Naive B cell (primary cell): ENCODE measurements at regions not wholly inside any gene's neighbourhood (a gene's known extent, or its start where the extent isn't known, plus 50 kb on each side); places are given as distances from the start of the nearest gene placed in this dataset.

Experiments
- ATAC-seq, 2 donors: fragments of 150-1000 bp; cut with Tn5 transposase; 2 replicates each; pipeline ENCODE4 v1.10.0; 2021; ENCODE audit warnings: low read depth in 2 of 2, mild to moderate bottlenecking in 2 of 2, moderate library complexity in 2 of 2
- DNase-seq: peaks from one replicate; pipeline ENCODE4 v3.0.0; 2022
- H3K27ac Mint-ChIP-seq, 6 donors: one replicate each; pipeline ENCODE4 v1.8.0; 2020 to 2022; ENCODE audit warnings: mild to moderate bottlenecking in 6 of 6, mixed read lengths in 6 of 6, moderate library complexity in 5 of 6, inconsistent platforms in 2 of 6
- H3K27me3 Mint-ChIP-seq, 3 donors: one replicate each; pipeline ENCODE4 v1.8.0; 2021 to 2022; ENCODE audit warnings: mixed read lengths in 3 of 3, mild to moderate bottlenecking in 1 of 3
- H3K36me3 Mint-ChIP-seq, 2 donors: one replicate each; pipeline ENCODE4 v1.8.0; 2020 to 2022; ENCODE audit warnings: mixed read lengths in 2 of 2, inconsistent platforms in 1 of 2, mild to moderate bottlenecking in 1 of 2
- H3K4me1 Mint-ChIP-seq, 3 donors: one replicate each; pipeline ENCODE4 v1.8.0; 2020 to 2022; ENCODE audit warnings: mixed read lengths in 3 of 3, inconsistent platforms in 1 of 3, mild to moderate bottlenecking in 1 of 3, moderate library complexity in 1 of 3
- H3K4me3 Mint-ChIP-seq, 8 donors: one replicate each; pipeline ENCODE4 v1.8.0; 2020 to 2022; ENCODE audit warnings: mild to moderate bottlenecking in 8 of 8, mixed read lengths in 8 of 8, moderate library complexity in 8 of 8, inconsistent platforms in 2 of 8
- H3K9me3 Mint-ChIP-seq, 7 donors: one replicate each; pipeline ENCODE4 v1.8.0; 2020 to 2022; ENCODE audit warnings: mixed read lengths in 7 of 7, mild to moderate bottlenecking in 5 of 7, inconsistent platforms in 2 of 7, moderate library complexity in 1 of 7

- ATAC-seq (no peak), DNase-seq (no peak)
- Mint-ChIP-seq H3K4me1 (no peaks in the 10 kb centered on the region), H3K9me3 (peaks cover 0 to 10% (median 0%) of the 10 kb centered on the region in 7 donors), H3K27me3 (peaks cover 16 to 26% (median 26%) of the 10 kb centered on the region in 3 donors), H3K27ac (no peak overlapping the region), H3K4me3 (no peak overlapping the region), H3K36me3 (no peaks in the 10 kb centered on the region)
These were observed 685.4 kb downstream of the BRD1 start for GRCh38 chr22:49142296-49142695.

GRCh38 chr22:49141761-49142160, 685.9 kb downstream of the BRD1 start:
- H3K27me3 Mint-ChIP-seq, result peaks cover 19 to 30% (median 26%) of the 10 kb centered on the region in 3 donors
- H3K36me3 Mint-ChIP-seq, result no peaks in the 10 kb centered on the region
- DNase-seq (no peak), ATAC-seq (no peak)
- no peak overlapping the region for H3K27ac Mint-ChIP-seq
- peaks cover 0 to 10% (median 0%) of the 10 kb centered on the region in 7 donors for H3K9me3 Mint-ChIP-seq
- H3K4me1 Mint-ChIP-seq, result no peaks in the 10 kb centered on the region
- no peak overlapping the region for H3K4me3 Mint-ChIP-seq

- H3K4me1 Mint-ChIP-seq, result no peaks in the 10 kb centered on the region
- ATAC-seq (no peak), DNase-seq (no peak)
- H3K9me3 Mint-ChIP-seq, result peaks cover 0 to 10% (median 0%) of the 10 kb centered on the region in 7 donors
- H3K36me3 Mint-ChIP-seq, result no peaks in the 10 kb centered on the region
- no peak overlapping the region for H3K4me3 Mint-ChIP-seq
- peaks cover 25 to 36% (median 26%) of the 10 kb centered on the region in 3 donors for H3K27me3 Mint-ChIP-seq
- peak overlapping the region in 1 of 6 donors; percentile 91 for H3K27ac Mint-ChIP-seq
These were observed 686.6 kb downstream of the BRD1 start for GRCh38 chr22:49140911-49141665.

GRCh38 chr22:49139492-49140151, 688.1 kb downstream of the BRD1 start:
- peaks cover 31 to 38% (median 37%) of the 10 kb centered on the region in 3 donors for H3K27me3 Mint-ChIP-seq

DNA sequence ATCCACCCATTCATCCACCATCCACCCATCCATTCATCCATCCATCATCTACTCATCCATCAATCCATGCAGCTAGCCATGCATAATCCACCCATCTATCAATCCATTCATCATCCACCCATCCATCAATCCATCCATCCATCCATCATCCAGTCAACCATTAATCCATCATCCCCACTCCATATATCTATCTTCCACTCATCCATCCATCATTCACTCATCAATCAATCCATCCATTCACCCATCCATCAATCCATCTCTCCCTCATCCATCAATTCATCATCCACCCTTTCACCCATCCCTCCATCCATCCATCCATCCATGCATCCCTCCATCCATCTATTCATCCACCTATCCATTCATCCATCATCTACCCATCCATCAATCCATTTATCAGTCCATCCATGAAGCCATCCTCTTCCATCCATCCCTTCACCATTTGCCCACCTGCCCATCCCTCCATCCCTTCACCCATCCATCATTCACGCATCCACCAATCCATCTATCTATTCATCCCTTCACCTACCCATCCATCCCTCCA, 689.4 kb downstream of the BRD1 start:
- peak overlapping the region in 1 of 8 donors; percentile 36 for H3K4me3 Mint-ChIP-seq
- H3K36me3 Mint-ChIP-seq, result no peaks in the 10 kb centered on the region
- H3K4me1 Mint-ChIP-seq, result no peaks in the 10 kb centered on the region
- DNase-seq (no peak), ATAC-seq (no peak)
- peak overlapping the region in 1 of 6 donors; percentile 5 for H3K27ac Mint-ChIP-seq
- peaks cover 0 to 10% (median 0%) of the 10 kb centered on the region in 7 donors for H3K9me3 Mint-ChIP-seq
- peaks cover 32 to 40% (median 37%) of the 10 kb centered on the region in 3 donors for H3K27me3 Mint-ChIP-seq

More at GRCh38 chr22:49139492-49140151, 688.1 kb downstream of the BRD1 start:
- Mint-ChIP-seq H3K36me3 (no peaks in the 10 kb centered on the region), H3K4me1 (no peaks in the 10 kb centered on the region), H3K4me3 (no peak overlapping the region), H3K9me3 (peaks cover 0 to 10% (median 0%) of the 10 kb centered on the region in 7 donors), H3K27ac (no peak overlapping the region)
- ATAC-seq, result no peak
- no peak for DNase-seq

DNA sequence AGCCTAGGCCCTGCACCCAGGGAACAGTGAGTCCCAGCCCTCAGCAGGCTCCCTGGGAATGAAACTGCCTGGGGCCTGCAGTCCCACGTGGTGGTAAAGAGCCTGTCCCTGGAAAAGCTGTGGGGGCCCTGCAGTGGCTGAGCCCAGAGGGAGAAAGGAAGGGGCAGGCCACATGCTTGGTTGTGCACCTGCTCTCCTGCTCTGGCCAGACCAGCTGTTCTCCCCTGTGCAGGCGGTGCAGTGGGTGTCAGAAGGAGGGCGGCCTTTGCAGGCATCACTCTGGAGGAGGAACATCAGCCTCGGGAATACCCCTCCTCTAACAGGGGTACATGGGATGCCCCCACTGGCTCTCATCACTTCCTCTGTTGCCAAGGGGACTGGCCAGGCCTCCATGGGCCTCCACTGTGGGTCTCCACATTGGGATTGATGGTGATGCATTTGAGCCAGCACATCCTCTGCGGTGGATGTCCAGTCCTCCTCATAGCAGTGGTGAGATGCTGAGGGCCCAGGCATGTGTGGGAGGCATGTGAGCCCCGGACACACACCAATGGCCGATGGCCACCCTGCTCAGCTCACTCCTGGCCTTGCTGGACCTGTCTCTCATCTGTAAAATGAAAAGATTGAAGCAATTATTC, 690.4 kb downstream of the BRD1 start:
- Mint-ChIP-seq H3K27me3 (peaks cover 39 to 45% (median 41%) of the 10 kb centered on the region in 3 donors), H3K4me3 (no peak overlapping the region)

GRCh38 chr22:49136816-49137180, 690.9 kb downstream of the BRD1 start:
- Mint-ChIP-seq H3K36me3 (no peaks in the 10 kb centered on the region), H3K4me1 (no peaks in the 10 kb centered on the region), H3K4me3 (peak overlapping the region in 1 of 8 donors; percentile 53), H3K27ac (no peak overlapping the region), H3K9me3 (peaks cover 0 to 14% (median 0%) of the 10 kb centered on the region in 7 donors), H3K27me3 (peaks cover 41 to 45% (median 41%) of the 10 kb centered on the region in 3 donors)
- no peak for ATAC-seq
- DNase-seq, result no peak

More for the DNA sequence above, 690.4 kb downstream of the BRD1 start:
- Mint-ChIP-seq H3K36me3 (no peaks in the 10 kb centered on the region), H3K27ac (no peak overlapping the region), H3K4me1 (no peaks in the 10 kb centered on the region), H3K9me3 (peaks cover 0 to 11% (median 0%) of the 10 kb centered on the region in 7 donors)
- no peak for ATAC-seq
- no peak for DNase-seq

DNA sequence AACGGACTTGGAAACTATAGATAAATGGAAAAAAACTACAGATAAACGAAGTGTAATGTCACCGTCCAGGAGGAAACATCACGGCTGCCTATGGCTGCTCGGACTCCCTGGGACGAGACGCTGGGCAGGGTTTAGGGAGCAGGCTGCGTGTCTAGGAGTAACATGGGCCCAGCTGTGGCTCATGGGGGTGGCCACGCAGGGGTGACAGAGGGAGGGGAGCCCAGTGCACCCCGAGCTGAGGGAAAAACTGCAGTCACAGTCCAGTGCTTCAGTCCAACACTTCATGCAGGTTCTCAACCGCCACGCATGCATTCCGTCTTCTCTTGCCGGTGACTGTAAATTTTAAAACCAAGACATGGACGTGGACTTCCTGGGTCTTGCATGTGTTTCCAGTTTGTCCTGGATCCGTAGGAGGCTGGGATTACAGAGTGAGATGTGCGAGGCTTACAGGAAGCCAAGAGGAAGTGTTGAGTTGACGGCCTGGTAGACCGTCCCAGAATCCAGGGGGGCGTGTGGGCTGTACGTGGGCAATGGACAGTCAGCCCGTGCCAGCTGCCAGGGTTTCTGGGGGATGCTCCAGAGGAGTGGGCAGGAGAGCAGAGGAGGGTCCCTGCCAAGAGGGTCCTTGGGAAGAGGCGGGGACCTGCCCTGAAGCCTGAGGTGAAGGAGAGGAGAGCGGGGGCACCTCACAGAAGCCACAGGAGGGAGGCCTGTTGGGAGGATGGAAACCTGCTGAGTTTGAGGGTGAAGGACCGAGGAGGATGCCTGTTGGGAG, 691.4 kb downstream of the BRD1 start:
- no peaks in the 10 kb centered on the region for H3K36me3 Mint-ChIP-seq
- no peaks in the 10 kb centered on the region for H3K4me1 Mint-ChIP-seq
- peaks cover 0 to 14% (median 0%) of the 10 kb centered on the region in 7 donors for H3K9me3 Mint-ChIP-seq
- no peak overlapping the region for H3K27ac Mint-ChIP-seq
- DNase-seq (no peak), ATAC-seq (no peak)
- H3K4me3 Mint-ChIP-seq, result peak overlapping the region in 1 of 8 donors; percentile 53
- peaks cover 35 to 47% (median 35%) of the 10 kb centered on the region in 3 donors for H3K27me3 Mint-ChIP-seq

DNA sequence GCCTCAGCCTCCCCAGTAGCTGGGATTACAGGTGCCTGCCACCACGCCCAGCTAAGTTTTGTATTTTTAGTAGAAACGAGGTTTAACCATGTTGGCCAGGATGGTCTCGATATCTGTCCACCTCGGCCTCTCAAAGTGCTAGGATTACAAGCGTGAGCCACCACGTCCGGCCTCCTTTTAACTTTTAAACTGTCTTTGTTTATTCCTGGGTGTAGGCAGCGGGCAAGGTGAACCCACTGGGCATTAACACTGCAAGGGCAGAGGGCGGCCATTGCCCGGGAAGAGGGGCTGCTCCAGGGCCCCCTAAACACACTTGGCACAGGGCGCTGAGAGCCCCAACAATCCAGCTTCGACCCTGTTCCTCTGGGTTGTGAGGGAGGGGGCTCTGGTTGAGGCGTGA, 693.6 kb downstream of the BRD1 start:
- peak overlapping the region in 1 of 8 donors; percentile 21 for H3K4me3 Mint-ChIP-seq
- DNase-seq (no peak), ATAC-seq (no peak)
- no peaks in the 10 kb centered on the region for H3K4me1 Mint-ChIP-seq
- no peaks in the 10 kb centered on the region for H3K36me3 Mint-ChIP-seq
- no peak overlapping the region for H3K27ac Mint-ChIP-seq
- peaks cover 0 to 14% (median 3%) of the 10 kb centered on the region in 7 donors for H3K9me3 Mint-ChIP-seq
- H3K27me3 Mint-ChIP-seq, result peaks cover 33 to 46% (median 34%) of the 10 kb centered on the region in 3 donors

GRCh38 chr22:49133541-49133940, 694.1 kb downstream of the BRD1 start:
- Mint-ChIP-seq H3K36me3 (no peaks in the 10 kb centered on the region), H3K9me3 (peaks cover 0 to 10% (median 5%) of the 10 kb centered on the region in 7 donors), H3K4me1 (no peaks in the 10 kb centered on the region), H3K4me3 (no peak overlapping the region), H3K27ac (peak overlapping the region in 1 of 6 donors; percentile 43), H3K27me3 (peaks cover 28 to 41% (median 30%) of the 10 kb centered on the region in 3 donors)
- no peak for ATAC-seq
- no peak for DNase-seq

GRCh38 chr22:49132009-49132408, 695.7 kb downstream of the BRD1 start:
- H3K9me3 Mint-ChIP-seq, result peaks cover 0 to 18% (median 4%) of the 10 kb centered on the region in 7 donors
- peaks cover 18 to 31% (median 26%) of the 10 kb centered on the region in 3 donors for H3K27me3 Mint-ChIP-seq
- no peak for ATAC-seq
- no peaks in the 10 kb centered on the region for H3K36me3 Mint-ChIP-seq
- no peak overlapping the region for H3K27ac Mint-ChIP-seq
- no peaks in the 10 kb centered on the region for H3K4me1 Mint-ChIP-seq
- no peak overlapping the region for H3K4me3 Mint-ChIP-seq
- no peak for DNase-seq

- peaks cover 0 to 21% (median 4%) of the 10 kb centered on the region in 7 donors for H3K9me3 Mint-ChIP-seq
- peaks cover 10 to 20% (median 12%) of the 10 kb centered on the region in 3 donors for H3K27me3 Mint-ChIP-seq
- ATAC-seq, result no peak
- no peak overlapping the region for H3K27ac Mint-ChIP-seq
- no peak for DNase-seq
- no peaks in the 10 kb centered on the region for H3K36me3 Mint-ChIP-seq
- H3K4me3 Mint-ChIP-seq, result no peak overlapping the region
- H3K4me1 Mint-ChIP-seq, result no peaks in the 10 kb centered on the region
These were observed 697.9 kb downstream of the BRD1 start for GRCh38 chr22:49129736-49130135.
